Thyroid gland (tissue), 4 donors: ENCODE measurements at regions not wholly inside any gene's neighbourhood (a gene's known extent, or its start where the extent isn't known, plus 50 kb on each side); places are given as distances from the start of the nearest gene placed in this dataset.

Source experiments
- POLR2A ChIP-seq, 2 donors: fragments of 450-650 bp; IDR thresholded peaks; one replicate each; pipeline ENCODE4 v1.6.1; 2017; ENCODE audit warnings: antibody characterized with exemption in 2 of 2, mild to moderate bottlenecking in 2 of 2, moderate library complexity in 1 of 2
- TF ChIP-seq, protein P1 (sequence below), 6 experiments: fragments of 200-600 bp in 3 of 6; fragments of 450-650 bp in 3 of 6; sonication (generic) in 3 of 6; IDR thresholded peaks; one replicate each; pipeline ENCODE4 v1.5.1; 2016 to 2019; ENCODE audit warnings: antibody characterized with exemption in 6 of 6, mild to moderate bottlenecking in 2 of 6, inconsistent platforms in 1 of 6, moderate library complexity in 1 of 6

DNA sequence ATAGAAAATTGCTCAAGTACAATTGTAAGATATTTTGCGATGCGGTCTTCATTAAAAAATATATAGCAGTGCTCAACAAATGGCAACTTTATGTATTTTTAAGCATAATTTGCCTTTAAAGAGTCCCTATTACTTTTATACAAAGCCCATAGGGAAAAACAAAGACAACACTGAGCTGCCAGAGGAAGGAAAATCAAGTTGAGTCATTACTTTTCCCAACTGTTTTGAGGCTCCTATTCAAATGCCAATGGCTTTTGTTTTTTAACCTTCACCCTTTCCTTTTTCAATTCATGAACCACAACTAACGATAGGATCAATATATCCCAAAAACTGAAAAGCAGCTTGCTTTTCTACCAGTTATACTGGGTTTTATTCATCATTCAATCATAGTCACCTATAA lies 157.6 kb upstream of the PLEKHA5 start:
- TF ChIP-seq, protein P1, sequence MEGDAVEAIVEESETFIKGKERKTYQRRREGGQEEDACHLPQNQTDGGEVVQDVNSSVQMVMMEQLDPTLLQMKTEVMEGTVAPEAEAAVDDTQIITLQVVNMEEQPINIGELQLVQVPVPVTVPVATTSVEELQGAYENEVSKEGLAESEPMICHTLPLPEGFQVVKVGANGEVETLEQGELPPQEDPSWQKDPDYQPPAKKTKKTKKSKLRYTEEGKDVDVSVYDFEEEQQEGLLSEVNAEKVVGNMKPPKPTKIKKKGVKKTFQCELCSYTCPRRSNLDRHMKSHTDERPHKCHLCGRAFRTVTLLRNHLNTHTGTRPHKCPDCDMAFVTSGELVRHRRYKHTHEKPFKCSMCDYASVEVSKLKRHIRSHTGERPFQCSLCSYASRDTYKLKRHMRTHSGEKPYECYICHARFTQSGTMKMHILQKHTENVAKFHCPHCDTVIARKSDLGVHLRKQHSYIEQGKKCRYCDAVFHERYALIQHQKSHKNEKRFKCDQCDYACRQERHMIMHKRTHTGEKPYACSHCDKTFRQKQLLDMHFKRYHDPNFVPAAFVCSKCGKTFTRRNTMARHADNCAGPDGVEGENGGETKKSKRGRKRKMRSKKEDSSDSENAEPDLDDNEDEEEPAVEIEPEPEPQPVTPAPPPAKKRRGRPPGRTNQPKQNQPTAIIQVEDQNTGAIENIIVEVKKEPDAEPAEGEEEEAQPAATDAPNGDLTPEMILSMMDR (IDR thresholded peaks at IDR 0.05): no peak
- no peak for TF ChIP-seq POLR2A (IDR thresholded peaks at IDR 0.05)
